Smooth muscle cell (in vitro differentiated cells): ENCODE measurements at regions not wholly inside any gene's neighbourhood (a gene's known extent, or its start where the extent isn't known, plus 50 kb on each side); places are given as distances from the start of the nearest gene placed in this dataset. TPM values are rescaled to one million over a fixed set of nuclear protein-coding genes. Genes with fewer than 3 reads are reported as not detected.

ENCODE experiments used
- DNase-seq: peaks from one replicate; lab custom pipeline; 2025; ENCODE audit not compliant: unreplicated experiment; lab: John Stamatoyannopoulos, UW
- H2AFZ ChIP-seq: fragments of 200-600 bp; sonication (generic); 2 replicates; pipeline ENCODE4 v1.6.0; 2016; ENCODE audit warnings: antibody characterized with exemption, low read depth, mild to moderate bottlenecking
- H3F3A ChIP-seq: fragments of 200-600 bp; sonication (generic); 2 replicates; pipeline ENCODE4 v1.6.0; 2017; ENCODE audit warnings: antibody characterized with exemption, low read depth
- H3K27ac ChIP-seq: fragments of 200-600 bp; sonication (generic); 2 replicates; pipeline ENCODE4 v1.5.1; 2016; ENCODE audit warnings: low read depth, mild to moderate bottlenecking
- H3K27me3 ChIP-seq: fragments of 200-600 bp; sonication (generic); 2 replicates; pipeline ENCODE4 v1.6.1; 2016; ENCODE audit warnings: low read depth, mild to moderate bottlenecking
- H3K36me3 ChIP-seq: fragments of 200-600 bp; sonication (generic); 2 replicates; pipeline ENCODE4 v1.5.1; 2016; ENCODE audit warnings: low read depth
- H3K4me1 ChIP-seq: fragments of 200-600 bp; sonication (generic); 2 replicates; pipeline ENCODE4 v1.5.1; 2016; ENCODE audit warnings: low read depth
- H3K4me2 ChIP-seq: fragments of 200-600 bp; sonication (generic); 2 replicates; pipeline ENCODE4 v1.6.0; 2016; ENCODE audit warnings: mild to moderate bottlenecking
- H3K4me3 ChIP-seq: fragments of 200-600 bp; sonication (generic); 2 replicates; pipeline ENCODE4 v1.5.1; 2016; ENCODE audit warnings: mild to moderate bottlenecking
- H3K79me2 ChIP-seq: fragments of 200-600 bp; sonication (generic); 2 replicates; pipeline ENCODE4 v1.6.0; 2016; ENCODE audit warnings: low read depth, mild to moderate bottlenecking
- H3K9ac ChIP-seq: fragments of 200-600 bp; sonication (generic); 2 replicates; pipeline ENCODE4 v1.6.0; 2016; ENCODE audit warnings: low read depth
- H3K9me3 ChIP-seq: fragments of 200-600 bp; sonication (generic); replicated peaks from 2 replicates; pipeline ENCODE4 v1.5.1; 2016; ENCODE audit warnings: low read depth
- H4K20me1 ChIP-seq: fragments of 200-600 bp; sonication (generic); 2 replicates; pipeline ENCODE4 v1.6.0; 2016; ENCODE audit warnings: low read depth
- CTCF ChIP-seq: fragments of 200-600 bp; sonication (generic); IDR thresholded peaks from 2 replicates; pipeline ENCODE4 v1.5.1; 2017; ENCODE audit warnings: borderline replicate concordance, mild to moderate bottlenecking, antibody characterized with exemption; ENCODE audit not compliant: insufficient read depth, poor library complexity, severe bottlenecking
- WGBS: methylation state at CpG from one replicate; pipeline ENCODE4 v1.1.7; 2016; ENCODE audit warnings: low lambda C conversion rate; 5-methylcytosine and 5-hydroxymethylcytosine counted together
- small RNA-seq: library from RNA; depleted of rRNA; stranded (forward); fragments of <200 nt; gene quantifications from one replicate; pipeline ENCODE3, GENCODE V24; 2014

DNA sequence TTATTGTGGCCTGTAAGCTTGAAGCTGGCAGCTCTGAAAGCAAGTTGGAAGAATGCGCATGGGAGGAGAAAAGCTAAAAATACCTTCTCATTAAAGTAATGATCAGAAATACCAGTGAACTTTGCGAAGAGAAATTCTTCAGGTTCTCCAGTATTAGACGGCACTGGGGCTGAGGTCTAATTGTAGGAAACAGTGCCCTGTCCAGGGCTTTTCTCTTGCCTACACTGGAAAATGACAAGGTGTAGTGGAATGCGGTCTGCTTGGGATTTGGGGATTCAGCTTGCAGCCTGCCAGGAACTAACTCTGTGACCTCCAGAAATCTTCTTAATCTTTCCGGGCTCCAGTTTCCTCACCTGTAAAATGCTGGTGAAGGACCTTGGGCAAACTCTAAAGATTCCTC, 53.3 kb upstream of the KCNJ16 start:
- Histone ChIP-seq H3K27me3 (no peaks in the 10 kb centered on the region), H3K27ac (no peak overlapping the region), H2AFZ (no peak overlapping the region), H3K4me3 (no peak overlapping the region), H3K9ac (no peak overlapping the region), H3K36me3 (no peaks in the 10 kb centered on the region), H3K4me1 (no peaks in the 10 kb centered on the region), H3K4me2 (no peak overlapping the region), H3K9me3 (no peaks in the 10 kb centered on the region), H4K20me1 (no peaks in the 10 kb centered on the region), H3K79me2 (no peaks in the 10 kb centered on the region), H3F3A (no peaks in the 10 kb centered on the region)
- DNase-seq = no peak
- WGBS = 50% methylated on average over 5 of the region's 5 CpGs
- TF ChIP-seq CTCF = no peak

DNA sequence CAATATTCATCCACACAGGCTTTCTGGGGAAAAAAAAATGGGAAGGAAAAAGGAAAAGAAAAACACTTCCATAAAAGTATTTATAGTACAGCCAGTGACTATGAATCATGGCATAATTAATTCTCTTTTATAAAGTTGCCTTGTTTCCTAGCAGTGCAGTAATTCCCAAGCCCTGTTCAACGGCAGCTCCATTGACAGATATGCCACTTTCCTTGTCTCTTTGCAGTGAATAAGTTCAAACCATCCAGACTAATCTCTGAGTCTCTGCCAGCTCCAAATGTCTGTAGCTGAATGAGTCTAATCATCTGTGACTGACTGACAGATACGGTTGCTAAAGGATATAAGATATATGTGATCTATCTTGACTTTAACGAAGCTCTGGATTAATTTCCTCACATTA, 52.9 kb upstream of the KCNJ16 start:
- Histone ChIP-seq H3K27me3 (no peaks in the 10 kb centered on the region), H3K4me2 (no peak overlapping the region), H3K79me2 (no peaks in the 10 kb centered on the region), H2AFZ (no peak overlapping the region), H3K4me3 (no peak overlapping the region), H3K9me3 (no peaks in the 10 kb centered on the region), H3K4me1 (no peaks in the 10 kb centered on the region), H4K20me1 (no peaks in the 10 kb centered on the region), H3K9ac (no peak overlapping the region), H3K36me3 (no peaks in the 10 kb centered on the region), H3K27ac (no peak overlapping the region), H3F3A (no peaks in the 10 kb centered on the region)
- no peak for DNase-seq
- TF ChIP-seq CTCF = no peak
- 48% methylated on average over 3 of the region's 3 CpGs for WGBS

- no peak overlapping the region for H3K4me2 ChIP-seq
- H3K79me2 ChIP-seq = no peaks in the 10 kb centered on the region
- H3K9ac ChIP-seq = no peak overlapping the region
- no peaks in the 10 kb centered on the region for H4K20me1 ChIP-seq
- no peaks in the 10 kb centered on the region for H3K9me3 ChIP-seq
- no peak overlapping the region for H2AFZ ChIP-seq
- H3K4me1 ChIP-seq = no peaks in the 10 kb centered on the region
- no peaks in the 10 kb centered on the region for H3K27me3 ChIP-seq
- H3K36me3 ChIP-seq = no peaks in the 10 kb centered on the region
- no peak overlapping the region for H3K4me3 ChIP-seq
- WGBS = 92% methylated on average over 1 of the region's 1 CpG
- DNase-seq = no peak
- TF ChIP-seq CTCF = no peak
- H3K27ac ChIP-seq = no peak overlapping the region
- H3F3A ChIP-seq = no peaks in the 10 kb centered on the region
Measured at GRCh38 chr17:70024253-70024652, 50.8 kb upstream of the KCNJ16 start.

Small RNA genes in the stretch of these regions (small RNA-seq; reads per million reads assigned to genes)
- gene AC002545.1 (not detected), gene RF00019 (not detected)
